ENCODE measurements at regions not wholly inside any gene's neighbourhood (a gene's known extent, or its start where the extent isn't known, plus 50 kb on each side); places are given as distances from the start of the nearest gene placed in this dataset.

DNA sequence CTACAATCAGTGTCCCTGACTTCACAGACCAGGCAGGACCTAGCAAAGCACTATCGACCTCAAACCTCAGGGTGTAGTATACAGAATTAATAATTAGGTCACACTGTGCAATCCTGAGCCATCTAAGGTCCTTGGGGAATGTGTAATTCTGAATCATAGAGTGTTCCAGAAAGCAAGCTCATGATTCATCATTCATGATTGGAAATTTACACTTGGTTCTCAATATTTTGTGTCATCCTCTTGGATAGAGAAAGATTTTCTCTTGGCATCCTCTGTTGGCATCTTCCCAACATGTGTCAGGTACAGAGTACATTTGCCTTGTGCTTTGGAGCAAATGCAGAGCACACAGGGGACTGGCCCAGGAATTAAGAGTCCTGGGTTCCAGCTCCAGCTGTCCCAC, 245.0 kb upstream of the NT5C1B start:
- Histone ChIP-seq H3F3A (ENCODE audit: insufficient read depth, low read length, poor library complexity, severe bottlenecking) (no peaks in the 10 kb centered on the region), H3K27ac (ENCODE audit: low read length) (no peak overlapping the region), H3K36me3 (ENCODE audit: insufficient read depth, low read length) (no peaks in the 10 kb centered on the region), H4K20me1 (ENCODE audit: insufficient read depth) (no peaks in the 10 kb centered on the region), H3K4me2 (ENCODE audit: low read length) (no peak overlapping the region), H3K27me3 (ENCODE audit: insufficient read depth, low read depth, low read length) (no peaks in the 10 kb centered on the region), H3K9me2 (ENCODE audit: insufficient read depth, low read length) (no peaks in the 10 kb centered on the region), H3K4me3 (ENCODE audit: low read length) (no peak overlapping the region), H2AFZ (ENCODE audit: low read depth, low read length) (no peak overlapping the region), H3K79me2 (replicated peaks; ENCODE audit: insufficient read depth, low read length) (no peaks in the 10 kb centered on the region), H3K9ac (ENCODE audit: low read length) (no peak overlapping the region), H3K9me3 (ENCODE audit: low read length) (no peaks in the 10 kb centered on the region)
- TF ChIP-seq POLR2AphosphoS5 (IDR thresholded peaks at IDR 0.05) (no peak), TAF1 (IDR thresholded peaks at IDR 0.05; ENCODE audit: low read depth) (no peak), EZH2 (IDR thresholded peaks at IDR 0.05; ENCODE audit: borderline replicate concordance, insufficient read depth, low read length, poor library complexity, severe bottlenecking) (no peak), EP300 (conservative IDR thresholded peaks at IDR 0.05; ENCODE audit: poor library complexity, severe bottlenecking) (no peak), MXI1 (conservative IDR thresholded peaks at IDR 0.05; ENCODE audit: poor library complexity, severe bottlenecking) (no peak), RAD21 (conservative IDR thresholded peaks at IDR 0.05) (no peak), SMC3 (conservative IDR thresholded peaks at IDR 0.05; ENCODE audit: poor library complexity) (no peak)
- TF ChIP-seq, protein P1, sequence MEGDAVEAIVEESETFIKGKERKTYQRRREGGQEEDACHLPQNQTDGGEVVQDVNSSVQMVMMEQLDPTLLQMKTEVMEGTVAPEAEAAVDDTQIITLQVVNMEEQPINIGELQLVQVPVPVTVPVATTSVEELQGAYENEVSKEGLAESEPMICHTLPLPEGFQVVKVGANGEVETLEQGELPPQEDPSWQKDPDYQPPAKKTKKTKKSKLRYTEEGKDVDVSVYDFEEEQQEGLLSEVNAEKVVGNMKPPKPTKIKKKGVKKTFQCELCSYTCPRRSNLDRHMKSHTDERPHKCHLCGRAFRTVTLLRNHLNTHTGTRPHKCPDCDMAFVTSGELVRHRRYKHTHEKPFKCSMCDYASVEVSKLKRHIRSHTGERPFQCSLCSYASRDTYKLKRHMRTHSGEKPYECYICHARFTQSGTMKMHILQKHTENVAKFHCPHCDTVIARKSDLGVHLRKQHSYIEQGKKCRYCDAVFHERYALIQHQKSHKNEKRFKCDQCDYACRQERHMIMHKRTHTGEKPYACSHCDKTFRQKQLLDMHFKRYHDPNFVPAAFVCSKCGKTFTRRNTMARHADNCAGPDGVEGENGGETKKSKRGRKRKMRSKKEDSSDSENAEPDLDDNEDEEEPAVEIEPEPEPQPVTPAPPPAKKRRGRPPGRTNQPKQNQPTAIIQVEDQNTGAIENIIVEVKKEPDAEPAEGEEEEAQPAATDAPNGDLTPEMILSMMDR (IDR thresholded peaks at IDR 0.05; ENCODE audit: poor library complexity, severe bottlenecking), result no peak
- TF ChIP-seq, protein P2, sequence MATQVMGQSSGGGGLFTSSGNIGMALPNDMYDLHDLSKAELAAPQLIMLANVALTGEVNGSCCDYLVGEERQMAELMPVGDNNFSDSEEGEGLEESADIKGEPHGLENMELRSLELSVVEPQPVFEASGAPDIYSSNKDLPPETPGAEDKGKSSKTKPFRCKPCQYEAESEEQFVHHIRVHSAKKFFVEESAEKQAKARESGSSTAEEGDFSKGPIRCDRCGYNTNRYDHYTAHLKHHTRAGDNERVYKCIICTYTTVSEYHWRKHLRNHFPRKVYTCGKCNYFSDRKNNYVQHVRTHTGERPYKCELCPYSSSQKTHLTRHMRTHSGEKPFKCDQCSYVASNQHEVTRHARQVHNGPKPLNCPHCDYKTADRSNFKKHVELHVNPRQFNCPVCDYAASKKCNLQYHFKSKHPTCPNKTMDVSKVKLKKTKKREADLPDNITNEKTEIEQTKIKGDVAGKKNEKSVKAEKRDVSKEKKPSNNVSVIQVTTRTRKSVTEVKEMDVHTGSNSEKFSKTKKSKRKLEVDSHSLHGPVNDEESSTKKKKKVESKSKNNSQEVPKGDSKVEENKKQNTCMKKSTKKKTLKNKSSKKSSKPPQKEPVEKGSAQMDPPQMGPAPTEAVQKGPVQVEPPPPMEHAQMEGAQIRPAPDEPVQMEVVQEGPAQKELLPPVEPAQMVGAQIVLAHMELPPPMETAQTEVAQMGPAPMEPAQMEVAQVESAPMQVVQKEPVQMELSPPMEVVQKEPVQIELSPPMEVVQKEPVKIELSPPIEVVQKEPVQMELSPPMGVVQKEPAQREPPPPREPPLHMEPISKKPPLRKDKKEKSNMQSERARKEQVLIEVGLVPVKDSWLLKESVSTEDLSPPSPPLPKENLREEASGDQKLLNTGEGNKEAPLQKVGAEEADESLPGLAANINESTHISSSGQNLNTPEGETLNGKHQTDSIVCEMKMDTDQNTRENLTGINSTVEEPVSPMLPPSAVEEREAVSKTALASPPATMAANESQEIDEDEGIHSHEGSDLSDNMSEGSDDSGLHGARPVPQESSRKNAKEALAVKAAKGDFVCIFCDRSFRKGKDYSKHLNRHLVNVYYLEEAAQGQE (IDR thresholded peaks at IDR 0.05; ENCODE audit: borderline replicate concordance), result no peak

DNA sequence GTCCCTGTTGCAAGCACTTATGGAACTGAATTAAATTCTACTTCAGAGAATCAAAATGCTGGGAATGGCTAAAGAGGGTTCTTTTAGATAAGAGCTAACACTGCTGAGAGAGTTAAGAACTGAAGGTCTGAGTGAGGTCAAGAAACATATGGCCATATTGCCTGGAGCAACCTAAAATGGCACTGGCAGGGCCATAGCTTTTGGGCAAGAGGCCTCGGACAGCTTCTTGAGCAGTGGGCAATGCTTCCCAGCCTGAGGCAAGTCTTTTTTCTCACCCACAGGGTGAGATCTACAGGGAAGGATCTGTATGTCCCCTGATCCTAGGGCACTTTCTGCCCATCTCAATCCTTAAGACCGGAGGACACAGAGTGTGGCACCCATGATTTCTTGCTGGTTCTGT, 244.6 kb upstream of the NT5C1B start:
- Histone ChIP-seq H4K20me1 (ENCODE audit: insufficient read depth) (no peaks in the 10 kb centered on the region), H3K4me2 (ENCODE audit: low read length) (no peak overlapping the region), H2AFZ (ENCODE audit: low read depth, low read length) (no peak overlapping the region), H3K27me3 (ENCODE audit: insufficient read depth, low read depth, low read length) (no peaks in the 10 kb centered on the region), H3K27ac (ENCODE audit: low read length) (no peak overlapping the region), H3K9me2 (ENCODE audit: insufficient read depth, low read length) (no peaks in the 10 kb centered on the region), H3K9ac (ENCODE audit: low read length) (no peak overlapping the region), H3K36me3 (ENCODE audit: insufficient read depth, low read length) (no peaks in the 10 kb centered on the region), H3K4me3 (ENCODE audit: low read length) (no peak overlapping the region), H3F3A (ENCODE audit: insufficient read depth, low read length, poor library complexity, severe bottlenecking) (no peaks in the 10 kb centered on the region), H3K79me2 (replicated peaks; ENCODE audit: insufficient read depth, low read length) (no peaks in the 10 kb centered on the region), H3K9me3 (ENCODE audit: low read length) (no peaks in the 10 kb centered on the region)
- no peak for TF ChIP-seq SMC3 (conservative IDR thresholded peaks at IDR 0.05; ENCODE audit: poor library complexity)
- TF ChIP-seq TAF1 (IDR thresholded peaks at IDR 0.05; ENCODE audit: low read depth), result no peak
- TF ChIP-seq EZH2 (IDR thresholded peaks at IDR 0.05; ENCODE audit: borderline replicate concordance, insufficient read depth, low read length, poor library complexity, severe bottlenecking), result no peak
- TF ChIP-seq, protein P1 (IDR thresholded peaks at IDR 0.05; ENCODE audit: poor library complexity, severe bottlenecking), result no peak
- TF ChIP-seq MXI1 (conservative IDR thresholded peaks at IDR 0.05; ENCODE audit: poor library complexity, severe bottlenecking), result no peak
- no peak for TF ChIP-seq RAD21 (conservative IDR thresholded peaks at IDR 0.05)
- no peak for TF ChIP-seq EP300 (conservative IDR thresholded peaks at IDR 0.05; ENCODE audit: poor library complexity, severe bottlenecking)
- TF ChIP-seq POLR2AphosphoS5 (IDR thresholded peaks at IDR 0.05), result no peak
- TF ChIP-seq, protein P2 (IDR thresholded peaks at IDR 0.05; ENCODE audit: borderline replicate concordance), result no peak

Data from neural cell (in vitro differentiated cells).